Fibroblast of lung (primary cell): ENCODE measurements at regions not wholly inside any gene's neighbourhood (a gene's known extent, or its start where the extent isn't known, plus 50 kb on each side); places are given as distances from the start of the nearest gene placed in this dataset.

ENCODE experiments used
- DNase-seq, 2 donors: peaks; one replicate each; pipeline versions ENCODE4 v3.0.0 to v3.0.0-alpha.2; 2010; ENCODE audit warnings: low read depth in 2 of 2
- H2AFZ ChIP-seq: 2 replicates; pipeline ENCODE4 v1.5.1; 2012; ENCODE audit warnings: low read length, control low read depth, inconsistent platforms
- H3K27ac ChIP-seq: 2 replicates; pipeline ENCODE4 v1.5.1; 2011; ENCODE audit warnings: low read length, control low read depth; ENCODE audit not compliant: insufficient read depth
- H3K27me3 ChIP-seq: 2 replicates; pipeline ENCODE4 v1.5.1; 2011; ENCODE audit warnings: mild to moderate bottlenecking, low read length; ENCODE audit not compliant: control insufficient read depth, insufficient read depth
- H3K36me3 ChIP-seq: 2 replicates; pipeline ENCODE4 v1.5.1; 2011; ENCODE audit warnings: low read length; ENCODE audit not compliant: control insufficient read depth, insufficient read depth
- H3K4me1 ChIP-seq: 2 replicates; pipeline ENCODE4 v1.5.1; 2011; ENCODE audit warnings: low read length; ENCODE audit not compliant: control insufficient read depth, insufficient read depth; ENCODE audit errors: extremely low read depth
- H3K4me2 ChIP-seq: 2 replicates; pipeline ENCODE4 v1.5.1; 2011; ENCODE audit warnings: low read length, control low read depth; ENCODE audit not compliant: insufficient read depth; ENCODE audit errors: extremely low read depth
- H3K4me3 ChIP-seq, 4 experiments: fragments of 200-600 bp in 1 of 4; sonication (generic) in 1 of 4; replicated peaks in 1 of 4; 2 replicates each; pipeline ENCODE4 v1.5.1; 2011 to 2016; ENCODE audit warnings: low read length in 4 of 4, low read depth in 3 of 4, mild to moderate bottlenecking in 3 of 4, control low read depth in 2 of 4, inconsistent platforms in 1 of 4, mixed read lengths in 1 of 4; ENCODE audit not compliant: insufficient read depth in 1 of 4; ENCODE audit errors: control extremely low read depth in 1 of 4
- H3K79me2 ChIP-seq: 2 replicates; pipeline ENCODE4 v1.5.1; 2012; ENCODE audit warnings: mild to moderate bottlenecking, low read length, inconsistent platforms; ENCODE audit not compliant: control insufficient read depth, insufficient read depth
- H3K9ac ChIP-seq: 2 replicates; pipeline ENCODE4 v1.5.1; 2011; ENCODE audit warnings: mild to moderate bottlenecking, low read length, control low read depth; ENCODE audit not compliant: insufficient read depth
- H3K9me3 ChIP-seq: 2 replicates; pipeline ENCODE4 v1.5.1; 2012; ENCODE audit warnings: low read depth, low read length; ENCODE audit not compliant: control insufficient read depth, insufficient read depth
- H4K20me1 ChIP-seq: 2 replicates; pipeline ENCODE4 v1.5.1; 2011; ENCODE audit warnings: low read length; ENCODE audit not compliant: control insufficient read depth, insufficient read depth; ENCODE audit errors: extremely low read depth
- EZH2 ChIP-seq: IDR thresholded peaks from 2 replicates; pipeline ENCODE4 v1.5.1; 2012; ENCODE audit warnings: low read length, control low read depth, mild to moderate bottlenecking; ENCODE audit errors: missing control alignments
- TF ChIP-seq, protein P1 (sequence below), 2 donors: IDR thresholded peaks in 1 of 2; conservative IDR thresholded peaks in 1 of 2; 1 replicate in 1 of 2; 2 replicates in 1 of 2; pipeline ENCODE4 v1.5.1; 2011 to 2012; ENCODE audit warnings: low read length in 2 of 2, control low read depth in 1 of 2, inconsistent platforms in 1 of 2, low read depth in 1 of 2, mild to moderate bottlenecking in 1 of 2

DNA sequence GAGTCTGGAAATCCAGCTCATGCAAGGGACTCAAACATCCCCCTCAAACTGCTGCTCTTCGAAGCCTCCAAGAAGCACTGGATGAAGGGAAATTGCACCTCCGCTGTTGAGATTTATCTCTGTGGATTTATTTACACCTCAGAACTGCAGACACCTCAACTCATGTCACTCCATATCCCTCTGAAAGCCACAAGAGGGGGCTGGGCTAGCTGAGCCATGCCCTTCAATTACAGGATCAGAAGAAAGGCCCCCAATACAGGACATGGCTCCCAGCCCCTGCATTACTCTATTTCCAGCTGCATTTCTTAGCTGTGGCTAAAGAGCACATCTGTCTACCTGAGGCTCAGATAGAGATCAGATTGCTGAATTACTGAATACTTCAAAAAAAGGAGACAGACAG is 103.1 kb upstream of the DYNLRB2 start:
- no peak for TF ChIP-seq EZH2
- TF ChIP-seq, protein P1, sequence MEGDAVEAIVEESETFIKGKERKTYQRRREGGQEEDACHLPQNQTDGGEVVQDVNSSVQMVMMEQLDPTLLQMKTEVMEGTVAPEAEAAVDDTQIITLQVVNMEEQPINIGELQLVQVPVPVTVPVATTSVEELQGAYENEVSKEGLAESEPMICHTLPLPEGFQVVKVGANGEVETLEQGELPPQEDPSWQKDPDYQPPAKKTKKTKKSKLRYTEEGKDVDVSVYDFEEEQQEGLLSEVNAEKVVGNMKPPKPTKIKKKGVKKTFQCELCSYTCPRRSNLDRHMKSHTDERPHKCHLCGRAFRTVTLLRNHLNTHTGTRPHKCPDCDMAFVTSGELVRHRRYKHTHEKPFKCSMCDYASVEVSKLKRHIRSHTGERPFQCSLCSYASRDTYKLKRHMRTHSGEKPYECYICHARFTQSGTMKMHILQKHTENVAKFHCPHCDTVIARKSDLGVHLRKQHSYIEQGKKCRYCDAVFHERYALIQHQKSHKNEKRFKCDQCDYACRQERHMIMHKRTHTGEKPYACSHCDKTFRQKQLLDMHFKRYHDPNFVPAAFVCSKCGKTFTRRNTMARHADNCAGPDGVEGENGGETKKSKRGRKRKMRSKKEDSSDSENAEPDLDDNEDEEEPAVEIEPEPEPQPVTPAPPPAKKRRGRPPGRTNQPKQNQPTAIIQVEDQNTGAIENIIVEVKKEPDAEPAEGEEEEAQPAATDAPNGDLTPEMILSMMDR (conservative IDR thresholded peaks at IDR 0.05 in 1 of 2, IDR thresholded peaks at IDR 0.05 in 1 of 2; ENCODE audit: low read depth in 1 of 2, low read length in 2 of 2), result no peak
- Histone ChIP-seq H3K36me3 (no peaks in the 10 kb centered on the region), H3K27ac (no peak overlapping the region), H3K9me3 (no peaks in the 10 kb centered on the region), H3K4me3 (no peak overlapping the region), H4K20me1 (no peaks in the 10 kb centered on the region), H3K79me2 (no peaks in the 10 kb centered on the region), H2AFZ (no peak overlapping the region), H3K27me3 (no peaks in the 10 kb centered on the region), H3K4me1 (no peaks in the 10 kb centered on the region), H3K9ac (no peak overlapping the region), H3K4me2 (no peak overlapping the region)
- no peak for DNase-seq

DNA sequence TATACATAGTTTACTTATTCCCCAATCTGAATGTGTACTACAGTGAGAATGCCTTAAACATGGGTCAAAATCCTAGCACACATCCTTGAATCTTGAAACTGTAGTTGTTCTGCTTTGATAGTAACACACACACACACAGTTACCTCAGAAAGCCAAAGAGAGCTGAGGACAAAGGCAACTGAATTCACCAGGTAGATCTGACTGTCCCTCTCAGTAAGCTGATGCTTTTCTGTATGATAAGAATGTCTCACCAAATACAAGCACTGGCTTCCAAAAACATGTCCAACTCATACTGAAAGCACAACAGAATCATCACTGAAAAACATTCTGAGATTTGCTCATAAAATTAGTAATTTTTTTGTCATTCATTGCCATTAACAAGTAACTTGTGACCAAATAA is 104.3 kb upstream of the DYNLRB2 start:
- Histone ChIP-seq H3K4me2 (no peak overlapping the region), H3K9me3 (no peaks in the 10 kb centered on the region), H3K36me3 (no peaks in the 10 kb centered on the region), H3K79me2 (no peaks in the 10 kb centered on the region), H3K4me3 (no peak overlapping the region), H2AFZ (no peak overlapping the region), H3K27ac (no peak overlapping the region), H3K9ac (no peak overlapping the region), H4K20me1 (no peaks in the 10 kb centered on the region), H3K27me3 (no peaks in the 10 kb centered on the region), H3K4me1 (no peaks in the 10 kb centered on the region)
- DNase-seq, result no peak
- TF ChIP-seq, protein P1 (conservative IDR thresholded peaks at IDR 0.05 in 1 of 2, IDR thresholded peaks at IDR 0.05 in 1 of 2; ENCODE audit: low read depth in 1 of 2, low read length in 2 of 2), result no peak
- TF ChIP-seq EZH2, result no peak

GRCh38 chr16:80433623-80434022 is 107.2 kb upstream of the DYNLRB2 start:
- Histone ChIP-seq H3K9ac (no peak overlapping the region), H3K9me3 (no peaks in the 10 kb centered on the region), H2AFZ (no peak overlapping the region), H3K4me3 (no peak overlapping the region), H4K20me1 (no peaks in the 10 kb centered on the region), H3K4me1 (no peaks in the 10 kb centered on the region), H3K27me3 (no peaks in the 10 kb centered on the region), H3K4me2 (no peak overlapping the region), H3K79me2 (no peaks in the 10 kb centered on the region), H3K36me3 (no peaks in the 10 kb centered on the region), H3K27ac (no peak overlapping the region)
- DNase-seq, result peak in 1 of 2 donors; percentile 3
- TF ChIP-seq, protein P1 (conservative IDR thresholded peaks at IDR 0.05 in 1 of 2, IDR thresholded peaks at IDR 0.05 in 1 of 2; ENCODE audit: low read depth in 1 of 2, low read length in 2 of 2), result no peak
- no peak for TF ChIP-seq EZH2
